ENCODE measurements at regions not wholly inside any gene's neighbourhood (a gene's known extent, or its start where the extent isn't known, plus 50 kb on each side); places are given as distances from the start of the nearest gene placed in this dataset.

DNA sequence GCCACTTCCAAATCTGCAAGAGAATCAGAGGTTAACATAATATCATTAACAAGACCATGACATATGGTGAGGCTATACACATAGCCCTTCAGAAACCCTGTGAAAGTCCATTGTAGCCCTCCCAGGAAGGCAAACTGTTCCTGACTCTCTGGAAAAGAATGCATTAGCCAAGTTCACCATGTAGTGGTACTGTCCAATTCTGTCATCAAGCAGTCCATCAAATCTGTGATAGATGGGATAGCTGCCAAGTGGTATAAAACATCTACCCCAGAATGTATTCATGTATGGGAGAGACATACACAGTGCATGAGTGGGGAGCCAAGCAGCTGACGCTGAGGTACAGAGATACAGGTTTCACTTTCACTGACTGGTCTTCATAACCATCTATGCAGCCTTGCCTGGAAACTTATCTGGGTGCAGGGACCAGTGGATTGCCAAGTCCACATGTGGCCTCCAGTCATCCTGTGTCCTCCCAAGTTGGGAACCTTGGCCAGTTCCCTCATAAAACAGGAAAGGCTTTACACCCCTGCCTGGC, 281.1 kb downstream of the MBD2 start:
- Mint-ChIP-seq H3K27ac (no peak overlapping the region), H3K4me1 (no peaks in the 10 kb centered on the region), H3K27me3 (peaks cover 2% of the 10 kb centered on the region), H3K9me3 (peaks cover 8% of the 10 kb centered on the region), H3K4me3 (no peak overlapping the region), H3K36me3 (ENCODE audit: low read depth) (no peaks in the 10 kb centered on the region)
- TF ChIP-seq CTCF (IDR thresholded peaks at IDR 0.05): no peak
- intact Hi-C loops (cut with micrococcal nuclease): no loop called here
- ChIA-PET CTCF (no interaction called here), POLR2A (no interaction called here)
- DNase-seq (no peak), ATAC-seq (ENCODE audit: low read depth) (no peak)

GRCh38 chr18:53941601-53942338, 282.7 kb downstream of the MBD2 start:
- DNase-seq (no peak), ATAC-seq (ENCODE audit: low read depth) (no peak)
- H3K27me3 Mint-ChIP-seq: no peaks in the 10 kb centered on the region
- no peaks in the 10 kb centered on the region for H3K36me3 Mint-ChIP-seq (ENCODE audit: low read depth)
- no peaks in the 10 kb centered on the region for H3K4me1 Mint-ChIP-seq
- CTCF ChIA-PET: no interaction called here
- no peak for TF ChIP-seq CTCF (IDR thresholded peaks at IDR 0.05)
- H3K9me3 Mint-ChIP-seq: peaks cover 8% of the 10 kb centered on the region
- no peak overlapping the region for H3K27ac Mint-ChIP-seq
- no peak overlapping the region for H3K4me3 Mint-ChIP-seq
- POLR2A ChIA-PET: no interaction called here
- intact Hi-C loops (cut with micrococcal nuclease): no loop called here

- Mint-ChIP-seq H3K27ac (no peak overlapping the region), H3K4me3 (no peak overlapping the region), H3K9me3 (no peaks in the 10 kb centered on the region), H3K4me1 (no peaks in the 10 kb centered on the region), H3K36me3 (ENCODE audit: low read depth) (no peaks in the 10 kb centered on the region), H3K27me3 (no peaks in the 10 kb centered on the region)
- POLR2A ChIA-PET: no interaction called here
- CTCF ChIA-PET: no interaction called here
- TF ChIP-seq CTCF (IDR thresholded peaks at IDR 0.05): no peak
- intact Hi-C loops (cut with micrococcal nuclease): no loop called here
- no peak for DNase-seq
- no peak for ATAC-seq (ENCODE audit: low read depth)
These were observed 287.4 kb downstream of the MBD2 start for GRCh38 chr18:53937037-53937436.

DNA sequence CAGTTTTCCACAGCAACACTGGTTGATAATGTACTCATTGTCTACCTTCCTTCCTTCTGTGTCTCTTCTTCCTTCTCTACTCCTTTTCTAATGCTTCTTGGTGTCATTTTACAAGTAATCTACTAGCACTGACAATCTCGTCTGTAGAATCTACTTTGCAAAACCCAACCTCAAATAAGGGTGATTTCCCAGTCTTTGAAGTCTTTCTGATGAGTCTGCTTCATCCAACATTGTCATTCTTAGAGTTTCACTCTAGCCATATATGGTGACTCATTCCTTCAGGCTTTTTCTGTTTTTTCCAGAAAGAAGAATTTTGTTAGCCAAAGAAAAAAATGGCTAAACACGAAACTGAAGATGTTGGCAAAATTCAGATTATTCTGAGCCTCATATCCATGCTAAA, 288.7 kb downstream of the MBD2 start:
- no peak overlapping the region for H3K4me3 Mint-ChIP-seq
- intact Hi-C loops (cut with micrococcal nuclease): no loop called here
- no peak for DNase-seq
- H3K27me3 Mint-ChIP-seq: no peaks in the 10 kb centered on the region
- no peak for ATAC-seq (ENCODE audit: low read depth)
- TF ChIP-seq CTCF (IDR thresholded peaks at IDR 0.05): no peak
- no peak overlapping the region for H3K27ac Mint-ChIP-seq
- no peaks in the 10 kb centered on the region for H3K4me1 Mint-ChIP-seq
- no peaks in the 10 kb centered on the region for H3K9me3 Mint-ChIP-seq
- ChIA-PET CTCF (no interaction called here), POLR2A (no interaction called here)
- H3K36me3 Mint-ChIP-seq (ENCODE audit: low read depth): no peaks in the 10 kb centered on the region

GRCh38 chr18:53935399-53935798, 289.1 kb downstream of the MBD2 start:
- intact Hi-C loops (cut with micrococcal nuclease): no loop called here
- ATAC-seq (ENCODE audit: low read depth) (no peak), DNase-seq (no peak)
- no peaks in the 10 kb centered on the region for H3K4me1 Mint-ChIP-seq
- no peak overlapping the region for H3K27ac Mint-ChIP-seq
- TF ChIP-seq CTCF (IDR thresholded peaks at IDR 0.05): no peak
- ChIA-PET CTCF (no interaction called here), POLR2A (no interaction called here)
- H3K27me3 Mint-ChIP-seq: no peaks in the 10 kb centered on the region
- no peaks in the 10 kb centered on the region for H3K9me3 Mint-ChIP-seq
- H3K4me3 Mint-ChIP-seq: no peak overlapping the region
- no peaks in the 10 kb centered on the region for H3K36me3 Mint-ChIP-seq (ENCODE audit: low read depth)

All from activated B cell treated with CpG ODN at 0.5 μM for 24 hours (primary cell).